HUES64 (cell line): ENCODE measurements at regions not wholly inside any gene's neighbourhood (a gene's known extent, or its start where the extent isn't known, plus 50 kb on each side); places are given as distances from the start of the nearest gene placed in this dataset.
"Not testable (repeated sequence)": the region's sequence is repeated elsewhere in the genome, so short reads cannot be mapped to it uniquely, and the experiment has no call there.

ENCODE experiments used
- H3K27ac ChIP-seq: 2 replicates; pipeline ENCODE4 v1.7.0; 2013; ENCODE audit warnings: low read depth, low read length, inconsistent platforms
- H3K27me3 ChIP-seq: 2 replicates; pipeline ENCODE4 v1.6.1; 2013; ENCODE audit warnings: mild to moderate bottlenecking, low read length; ENCODE audit not compliant: insufficient read depth
- H3K36me3 ChIP-seq: 2 replicates; pipeline ENCODE4 v1.6.1; 2013; ENCODE audit warnings: mild to moderate bottlenecking, low read length; ENCODE audit not compliant: insufficient read depth
- H3K4me1 ChIP-seq: 2 replicates; pipeline ENCODE4 v1.6.1; 2013; ENCODE audit warnings: mild to moderate bottlenecking, low read length, moderate library complexity; ENCODE audit not compliant: insufficient read depth
- H3K4me3 ChIP-seq: 2 replicates; pipeline ENCODE4 v1.5.1; 2013; ENCODE audit warnings: mild to moderate bottlenecking, low read length, moderate library complexity
- H3K9ac ChIP-seq: 2 replicates; pipeline ENCODE4 v1.6.1; 2013; ENCODE audit warnings: mild to moderate bottlenecking, low read depth, low read length
- H3K9me3 ChIP-seq: 2 replicates; pipeline ENCODE4 v1.6.1; 2013; ENCODE audit warnings: low read depth, low read length; ENCODE audit not compliant: insufficient read depth
- WGBS: fragments of 150-250, 120-280 bp; methylation state at CpG from one replicate; pipeline ENCODE4 v1.1.7; 2013; ENCODE audit warnings: missing lambda C conversion rate; 5-methylcytosine and 5-hydroxymethylcytosine counted together

GRCh38 chr1:208997053-208997452 lies 586.5 kb upstream of the CAMK1G start:
- not testable (repeated sequence) for H3K4me1 ChIP-seq, H3K9ac ChIP-seq, H3K4me3 ChIP-seq, H3K9me3 ChIP-seq, H3K27me3 ChIP-seq, H3K36me3 ChIP-seq, H3K27ac ChIP-seq
- WGBS: 83% methylated on average over 2 of the region's 2 CpGs

GRCh38 chr1:208997726-208998312 lies 585.7 kb upstream of the CAMK1G start:
- no peaks in the 10 kb centered on the region for H3K9me3 ChIP-seq
- H3K36me3 ChIP-seq: no peaks in the 10 kb centered on the region
- H3K27ac ChIP-seq: no peak overlapping the region
- H3K27me3 ChIP-seq: no peaks in the 10 kb centered on the region
- WGBS: 88% methylated on average over 2 of the region's 2 CpGs
- H3K9ac ChIP-seq: no peak overlapping the region
- H3K4me1 ChIP-seq: no peaks in the 10 kb centered on the region
- no peak overlapping the region for H3K4me3 ChIP-seq

- Histone ChIP-seq H3K36me3 (no peaks in the 10 kb centered on the region), H3K27me3 (no peaks in the 10 kb centered on the region), H3K4me3 (no peak overlapping the region), H3K9me3 (no peaks in the 10 kb centered on the region), H3K9ac (no peak overlapping the region), H3K27ac (no peak overlapping the region), H3K4me1 (no peaks in the 10 kb centered on the region)
- 100% methylated on average over 1 of the region's 1 CpG for WGBS
Measured at GRCh38 chr1:209008586-209008985, 574.9 kb upstream of the CAMK1G start.

GRCh38 chr1:209010475-209011230 lies 572.9 kb upstream of the CAMK1G start:
- no peak overlapping the region for H3K9ac ChIP-seq
- WGBS: 92% methylated on average over 4 of the region's 6 CpGs

GRCh38 chr1:209012443-209013196 lies 570.9 kb upstream of the CAMK1G start:
- 90% methylated on average over 6 of the region's 6 CpGs for WGBS
- Histone ChIP-seq H3K4me3 (no peak overlapping the region), H3K9me3 (peaks cover 5% of the 10 kb centered on the region; the same call in 1 of the 2 replicates), H3K27me3 (no peaks in the 10 kb centered on the region), H3K9ac (no peak overlapping the region), H3K27ac (no peak overlapping the region), H3K4me1 (no peaks in the 10 kb centered on the region), H3K36me3 (no peaks in the 10 kb centered on the region)

More at GRCh38 chr1:209010475-209011230, 572.9 kb upstream of the CAMK1G start:
- Histone ChIP-seq H3K9me3 (no peaks in the 10 kb centered on the region), H3K36me3 (no peaks in the 10 kb centered on the region), H3K27me3 (no peaks in the 10 kb centered on the region), H3K4me3 (no peak overlapping the region), H3K4me1 (no peaks in the 10 kb centered on the region), H3K27ac (no peak overlapping the region)

- Histone ChIP-seq H3K27me3 (no peaks in the 10 kb centered on the region), H3K27ac (no peak overlapping the region), H3K4me3 (no peak overlapping the region)
Measured at GRCh38 chr1:209015092-209015491, 568.4 kb upstream of the CAMK1G start.

GRCh38 chr1:209021622-209022021 lies 561.9 kb upstream of the CAMK1G start:
- Histone ChIP-seq H3K9me3 (peaks cover 31% of the 10 kb centered on the region), H3K4me3 (no peak overlapping the region), H3K9ac (no peak overlapping the region), H3K36me3 (no peaks in the 10 kb centered on the region), H3K27me3 (no peaks in the 10 kb centered on the region), H3K4me1 (no peaks in the 10 kb centered on the region), H3K27ac (no peak overlapping the region)

More at GRCh38 chr1:209015092-209015491, 568.4 kb upstream of the CAMK1G start:
- no peaks in the 10 kb centered on the region for H3K4me1 ChIP-seq
- no peak overlapping the region for H3K9ac ChIP-seq
- H3K36me3 ChIP-seq: no peaks in the 10 kb centered on the region
- peaks cover 24% of the 10 kb centered on the region for H3K9me3 ChIP-seq

GRCh38 chr1:209023790-209024189 lies 559.7 kb upstream of the CAMK1G start:
- 93% methylated on average over 2 of the region's 2 CpGs for WGBS
- Histone ChIP-seq H3K9me3 (peaks cover 16% of the 10 kb centered on the region), H3K27ac (no peak overlapping the region), H3K4me3 (no peak overlapping the region), H3K27me3 (no peaks in the 10 kb centered on the region), H3K9ac (no peak overlapping the region), H3K4me1 (no peaks in the 10 kb centered on the region), H3K36me3 (no peaks in the 10 kb centered on the region)

GRCh38 chr1:209029737-209030136 lies 553.8 kb upstream of the CAMK1G start:
- no peaks in the 10 kb centered on the region for H3K9me3 ChIP-seq
- H3K27ac ChIP-seq: no peak overlapping the region
- 90% methylated on average over 1 of the region's 1 CpG for WGBS
- no peak overlapping the region for H3K9ac ChIP-seq
- H3K27me3 ChIP-seq: no peaks in the 10 kb centered on the region
- H3K36me3 ChIP-seq: no peaks in the 10 kb centered on the region
- H3K4me3 ChIP-seq: no peak overlapping the region
- H3K4me1 ChIP-seq: no peaks in the 10 kb centered on the region

- no peaks in the 10 kb centered on the region for H3K36me3 ChIP-seq
- H3K27me3 ChIP-seq: no peaks in the 10 kb centered on the region
- H3K27ac ChIP-seq: no peak overlapping the region
- no peaks in the 10 kb centered on the region for H3K4me1 ChIP-seq
- H3K9me3 ChIP-seq: no peaks in the 10 kb centered on the region
- no peak overlapping the region for H3K9ac ChIP-seq
- no peak overlapping the region for H3K4me3 ChIP-seq
- 93% methylated on average over 6 of the region's 6 CpGs for WGBS
Measured at GRCh38 chr1:209030454-209031167, 552.9 kb upstream of the CAMK1G start.

GRCh38 chr1:209037064-209037463 lies 546.5 kb upstream of the CAMK1G start:
- Histone ChIP-seq H3K4me3 (no peak overlapping the region), H3K4me1 (peaks cover 7% of the 10 kb centered on the region; the same call in 1 of the 2 replicates), H3K27ac (no peak overlapping the region), H3K9me3 (no peaks in the 10 kb centered on the region), H3K27me3 (no peaks in the 10 kb centered on the region), H3K9ac (no peak overlapping the region), H3K36me3 (no peaks in the 10 kb centered on the region)
- WGBS: 100% methylated on average over 1 of the region's 1 CpG
